MM.1S (cell line): ENCODE measurements at regions not wholly inside any gene's neighbourhood (a gene's known extent, or its start where the extent isn't known, plus 50 kb on each side); places are given as distances from the start of the nearest gene placed in this dataset.

Source experiments
- DNase-seq: peaks from one replicate; pipeline ENCODE4 v3.0.0-alpha.2; 2015
- H2AFZ ChIP-seq: fragments of 300-600 bp; sonication (generic); 2 replicates; pipeline ENCODE4 v1.6.0; 2016; ENCODE audit warnings: antibody characterized with exemption, low read length
- H3F3A ChIP-seq: fragments of 300-600 bp; sonication (generic); 2 replicates; pipeline ENCODE4 v1.6.1; 2016; ENCODE audit warnings: mild to moderate bottlenecking, antibody characterized with exemption, low read length, moderate library complexity, mixed read lengths; ENCODE audit not compliant: insufficient read depth
- H3K27ac ChIP-seq: fragments of 300-600 bp; sonication (generic); 2 replicates; pipeline ENCODE4 v1.5.1; 2016; ENCODE audit warnings: mild to moderate bottlenecking, low read length
- H3K27me3 ChIP-seq: fragments of 300-600 bp; sonication (generic); replicated peaks from 2 replicates; pipeline ENCODE4 v1.6.0; 2016; ENCODE audit warnings: low read length; ENCODE audit not compliant: insufficient read depth
- H3K36me3 ChIP-seq: fragments of 300-600 bp; sonication (generic); replicated peaks from 2 replicates; pipeline ENCODE4 v1.6.1; 2016; ENCODE audit warnings: mild to moderate bottlenecking, low read length, mixed read lengths; ENCODE audit not compliant: insufficient read depth
- H3K4me1 ChIP-seq: fragments of 300-600 bp; sonication (generic); 2 replicates; pipeline ENCODE4 v1.6.1; 2016; ENCODE audit warnings: low read length, mixed read lengths
- H3K4me2 ChIP-seq: fragments of 300-600 bp; sonication (generic); 2 replicates; pipeline ENCODE4 v1.6.0; 2016; ENCODE audit warnings: low read depth, low read length
- H3K4me3 ChIP-seq: fragments of 300-600 bp; sonication (generic); 2 replicates; pipeline ENCODE4 v1.5.1; 2016; ENCODE audit warnings: low read length, mixed read lengths
- H3K79me2 ChIP-seq: fragments of 300-600 bp; sonication (generic); 2 replicates; pipeline ENCODE4 v1.6.1; 2016; ENCODE audit warnings: mixed run types, low read length, mixed read lengths
- H3K9ac ChIP-seq: fragments of 300-600 bp; sonication (generic); 2 replicates; pipeline ENCODE4 v1.6.1; 2016; ENCODE audit warnings: low read length, mixed read lengths
- H3K9me2 ChIP-seq: fragments of 300-600 bp; sonication (generic); replicated peaks from 2 replicates; pipeline ENCODE4 v1.6.1; 2016; ENCODE audit warnings: mild to moderate bottlenecking, low read length, mixed read lengths; ENCODE audit not compliant: insufficient read depth
- H3K9me3 ChIP-seq: fragments of 300-600 bp; sonication (generic); replicated peaks from 2 replicates; pipeline ENCODE4 v1.6.1; 2016; ENCODE audit warnings: mild to moderate bottlenecking, low read length, mixed read lengths; ENCODE audit not compliant: insufficient read depth
- H4K20me1 ChIP-seq: fragments of 300-600 bp; sonication (generic); 2 replicates; pipeline ENCODE4 v1.6.1; 2016; ENCODE audit warnings: mild to moderate bottlenecking, low read length, moderate library complexity, mixed read lengths; ENCODE audit not compliant: insufficient read depth
- CTCF ChIP-seq: fragments of 300-600 bp; sonication (generic); IDR thresholded peaks from 2 replicates; pipeline ENCODE4 v1.5.1; 2016; ENCODE audit warnings: antibody characterized with exemption, low read length, mixed read lengths
- EZH2 ChIP-seq: fragments of 300-600 bp; sonication (generic); optimal IDR thresholded peaks from 2 replicates; pipeline ENCODE3; 2017; ENCODE audit warnings: low read depth, mild to moderate bottlenecking, antibody characterized with exemption, low read length, mixed read lengths
- EZH2phosphoT487 ChIP-seq: fragments of 300-600 bp; sonication (generic); IDR thresholded peaks from 2 replicates; pipeline ENCODE4 v1.6.1; 2018; ENCODE audit warnings: antibody characterized with exemption, low read length

- Histone ChIP-seq H3K9ac (no peak overlapping the region), H3K4me1 (no peaks in the 10 kb centered on the region), H3K9me3 (no peaks in the 10 kb centered on the region), H3K9me2 (no peaks in the 10 kb centered on the region), H3K4me3 (no peak overlapping the region), H3K27ac (no peak overlapping the region), H3F3A (no peaks in the 10 kb centered on the region), H3K27me3 (no peaks in the 10 kb centered on the region), H4K20me1 (no peaks in the 10 kb centered on the region), H3K4me2 (no peak overlapping the region), H3K36me3 (no peaks in the 10 kb centered on the region), H3K79me2 (no peaks in the 10 kb centered on the region), H2AFZ (no peak overlapping the region)
- TF ChIP-seq EZH2: no peak
- TF ChIP-seq CTCF: no peak
- TF ChIP-seq EZH2phosphoT487: no peak
- DNase-seq: no peak
Observed at GRCh38 chr7:19463581-19463980, 245.3 kb downstream of the POLR1F start.

- no peaks in the 10 kb centered on the region for H3K79me2 ChIP-seq
- DNase-seq: no peak
- no peaks in the 10 kb centered on the region for H3K27me3 ChIP-seq
- no peaks in the 10 kb centered on the region for H3K36me3 ChIP-seq
- no peaks in the 10 kb centered on the region for H3K9me3 ChIP-seq
- no peaks in the 10 kb centered on the region for H3F3A ChIP-seq
- H3K9ac ChIP-seq: no peak overlapping the region
- H4K20me1 ChIP-seq: no peaks in the 10 kb centered on the region
- H3K4me1 ChIP-seq: no peaks in the 10 kb centered on the region
- TF ChIP-seq EZH2phosphoT487 (no peak), EZH2 (no peak), CTCF (no peak)
- no peak overlapping the region for H3K4me2 ChIP-seq
- no peaks in the 10 kb centered on the region for H3K9me2 ChIP-seq
- no peak overlapping the region for H2AFZ ChIP-seq
- H3K27ac ChIP-seq: no peak overlapping the region
- no peak overlapping the region for H3K4me3 ChIP-seq
Observed at GRCh38 chr7:19455623-19456022, 253.2 kb downstream of the POLR1F start.

GRCh38 chr7:19448091-19448490 is 260.7 kb downstream of the POLR1F start:
- Histone ChIP-seq H3K27ac (no peak overlapping the region), H3K9me2 (no peaks in the 10 kb centered on the region), H3K27me3 (no peaks in the 10 kb centered on the region), H3K4me2 (no peak overlapping the region), H3K4me1 (no peaks in the 10 kb centered on the region), H3K36me3 (no peaks in the 10 kb centered on the region), H3K9ac (no peak overlapping the region), H3K79me2 (no peaks in the 10 kb centered on the region), H3F3A (no peaks in the 10 kb centered on the region), H3K4me3 (no peak overlapping the region), H3K9me3 (no peaks in the 10 kb centered on the region), H2AFZ (no peak overlapping the region), H4K20me1 (no peaks in the 10 kb centered on the region)
- DNase-seq: no peak
- no peak for TF ChIP-seq EZH2

GRCh38 chr7:19442016-19442785 is 266.6 kb downstream of the POLR1F start:
- Histone ChIP-seq H3K4me3 (no peak overlapping the region), H3K9ac (no peak overlapping the region), H2AFZ (no peak overlapping the region), H3K9me3 (no peaks in the 10 kb centered on the region), H3K27ac (no peak overlapping the region), H3K9me2 (no peaks in the 10 kb centered on the region), H3K36me3 (no peaks in the 10 kb centered on the region), H4K20me1 (no peaks in the 10 kb centered on the region), H3K27me3 (no peaks in the 10 kb centered on the region), H3K4me2 (no peak overlapping the region), H3K79me2 (no peaks in the 10 kb centered on the region), H3F3A (no peaks in the 10 kb centered on the region), H3K4me1 (no peaks in the 10 kb centered on the region)
- peak; percentile 33 for TF ChIP-seq CTCF
- TF ChIP-seq EZH2: no peak
- no peak for DNase-seq
